ENCODE measurements at regions not wholly inside any gene's neighbourhood (a gene's known extent, or its start where the extent isn't known, plus 50 kb on each side); places are given as distances from the start of the nearest gene placed in this dataset.

DNA sequence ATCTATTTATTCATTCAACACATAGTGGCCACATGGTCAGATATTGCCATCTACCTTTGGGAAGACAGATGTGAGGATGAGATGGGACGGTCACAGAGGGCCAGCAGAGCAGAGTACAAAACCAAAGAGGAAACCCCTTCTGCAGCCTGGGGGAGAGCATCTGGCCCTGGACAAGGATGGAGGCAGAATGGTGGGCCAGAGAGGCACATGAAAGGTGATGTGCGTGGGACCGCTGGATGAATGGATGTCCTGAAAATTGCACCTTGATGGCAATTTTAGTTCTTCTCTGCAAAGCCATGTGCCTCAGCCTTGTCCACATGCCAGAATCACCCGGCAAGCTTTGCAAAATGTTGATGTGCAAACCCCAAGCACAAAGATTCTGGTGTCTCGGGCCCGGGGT is 77.4 kb upstream of the CD93 start:
- H3K4me1 ChIP-seq (ENCODE audit: control insufficient read depth, extremely low read depth, insufficient read depth, low read length): peaks cover 39% of the 10 kb centered on the region
- H3K36me3 ChIP-seq (ENCODE audit: control insufficient read depth in 2 of 2, extremely low read depth in 1 of 2, insufficient read depth in 2 of 2, low read length in 2 of 2): no peaks in the 10 kb centered on the region
- no peaks in the 10 kb centered on the region for H3K9me3 ChIP-seq (ENCODE audit: control insufficient read depth, low read depth, low read length)
- no peak overlapping the region for H3K9ac ChIP-seq (ENCODE audit: control insufficient read depth, extremely low read depth, insufficient read depth, low read length)
- H2AFZ ChIP-seq (ENCODE audit: control insufficient read depth, low read length): no peak overlapping the region
- peaks cover 2% of the 10 kb centered on the region for H3K9me1 ChIP-seq (ENCODE audit: control insufficient read depth, extremely low read depth, insufficient read depth, low read length)
- no peaks in the 10 kb centered on the region for H3K79me2 ChIP-seq (ENCODE audit: control insufficient read depth, insufficient read depth, low read length)
- H3K27me3 ChIP-seq (ENCODE audit: control insufficient read depth, extremely low read depth, insufficient read depth, low read length): no peaks in the 10 kb centered on the region
- H3K27ac ChIP-seq (ENCODE audit: control insufficient read depth, insufficient read depth, low read length): no peak overlapping the region
- no peaks in the 10 kb centered on the region for H4K20me1 ChIP-seq (ENCODE audit: control insufficient read depth, extremely low read depth, insufficient read depth, low read length)
- DNase-seq (ENCODE audit: low read depth, low spot score): no peak
- H3K4me3 ChIP-seq (ENCODE audit: control insufficient read depth in 2 of 3, extremely low read depth in 1 of 3, insufficient read depth in 2 of 3, low read depth in 1 of 3, low read length in 3 of 3): no peak overlapping the region
- FAIRE-seq: no peak
- dilution Hi-C loops (cut with MboI; ENCODE audit: extremely low pct_ligation_motif_present, low sequenced_read_pairs): no loop called here
- H3K4me2 ChIP-seq (ENCODE audit: control insufficient read depth, extremely low read depth, insufficient read depth, low read depth, low read length): no peak overlapping the region
- no peak for TF ChIP-seq EZH2 (IDR thresholded peaks at IDR 0.05; ENCODE audit: low read length)
- TF ChIP-seq, protein P1, sequence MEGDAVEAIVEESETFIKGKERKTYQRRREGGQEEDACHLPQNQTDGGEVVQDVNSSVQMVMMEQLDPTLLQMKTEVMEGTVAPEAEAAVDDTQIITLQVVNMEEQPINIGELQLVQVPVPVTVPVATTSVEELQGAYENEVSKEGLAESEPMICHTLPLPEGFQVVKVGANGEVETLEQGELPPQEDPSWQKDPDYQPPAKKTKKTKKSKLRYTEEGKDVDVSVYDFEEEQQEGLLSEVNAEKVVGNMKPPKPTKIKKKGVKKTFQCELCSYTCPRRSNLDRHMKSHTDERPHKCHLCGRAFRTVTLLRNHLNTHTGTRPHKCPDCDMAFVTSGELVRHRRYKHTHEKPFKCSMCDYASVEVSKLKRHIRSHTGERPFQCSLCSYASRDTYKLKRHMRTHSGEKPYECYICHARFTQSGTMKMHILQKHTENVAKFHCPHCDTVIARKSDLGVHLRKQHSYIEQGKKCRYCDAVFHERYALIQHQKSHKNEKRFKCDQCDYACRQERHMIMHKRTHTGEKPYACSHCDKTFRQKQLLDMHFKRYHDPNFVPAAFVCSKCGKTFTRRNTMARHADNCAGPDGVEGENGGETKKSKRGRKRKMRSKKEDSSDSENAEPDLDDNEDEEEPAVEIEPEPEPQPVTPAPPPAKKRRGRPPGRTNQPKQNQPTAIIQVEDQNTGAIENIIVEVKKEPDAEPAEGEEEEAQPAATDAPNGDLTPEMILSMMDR (optimal IDR thresholded peaks at IDR 0.05 in 1 of 3, IDR thresholded peaks at IDR 0.05 in 1 of 3, conservative IDR thresholded peaks at IDR 0.05 in 1 of 3; ENCODE audit: extremely low read depth in 1 of 3, insufficient read depth in 2 of 3, low read length in 3 of 3): no peak

DNA sequence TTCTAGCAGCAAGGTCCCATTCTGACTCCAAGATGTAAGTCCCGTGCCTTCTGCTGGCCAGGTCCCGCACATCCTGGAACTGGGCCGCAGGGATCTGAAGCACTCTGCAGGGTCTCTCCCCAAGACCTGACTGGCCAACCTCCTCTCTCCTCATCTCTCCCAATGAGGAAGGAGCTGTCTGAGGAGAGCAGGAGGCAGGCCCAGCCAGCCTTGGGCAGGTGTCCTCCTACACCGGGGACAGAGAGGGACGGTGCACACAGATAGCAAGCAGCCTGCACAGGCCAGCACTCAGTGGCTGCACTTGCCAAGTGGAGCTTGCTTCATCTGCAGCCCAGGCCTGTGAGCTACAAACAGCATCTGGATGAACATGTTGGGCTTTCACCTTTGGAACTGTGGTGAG is 76.8 kb upstream of the CD93 start:
- Histone ChIP-seq H3K36me3 (ENCODE audit: control insufficient read depth in 2 of 2, extremely low read depth in 1 of 2, insufficient read depth in 2 of 2, low read length in 2 of 2) (no peaks in the 10 kb centered on the region), H3K27ac (ENCODE audit: control insufficient read depth, insufficient read depth, low read length) (no peak overlapping the region), H3K9ac (ENCODE audit: control insufficient read depth, extremely low read depth, insufficient read depth, low read length) (no peak overlapping the region), H3K9me3 (ENCODE audit: control insufficient read depth, low read depth, low read length) (no peaks in the 10 kb centered on the region), H2AFZ (ENCODE audit: control insufficient read depth, low read length) (no peak overlapping the region), H3K4me2 (ENCODE audit: control insufficient read depth, extremely low read depth, insufficient read depth, low read depth, low read length) (no peak overlapping the region), H3K79me2 (ENCODE audit: control insufficient read depth, insufficient read depth, low read length) (no peaks in the 10 kb centered on the region), H3K4me1 (ENCODE audit: control insufficient read depth, extremely low read depth, insufficient read depth, low read length) (peaks cover 44% of the 10 kb centered on the region), H4K20me1 (ENCODE audit: control insufficient read depth, extremely low read depth, insufficient read depth, low read length) (no peaks in the 10 kb centered on the region), H3K27me3 (ENCODE audit: control insufficient read depth, extremely low read depth, insufficient read depth, low read length) (no peaks in the 10 kb centered on the region), H3K9me1 (ENCODE audit: control insufficient read depth, extremely low read depth, insufficient read depth, low read length) (peaks cover 2% of the 10 kb centered on the region), H3K4me3 (ENCODE audit: control insufficient read depth in 2 of 3, extremely low read depth in 1 of 3, insufficient read depth in 2 of 3, low read depth in 1 of 3, low read length in 3 of 3) (no peak overlapping the region)
- dilution Hi-C loops (cut with MboI; ENCODE audit: extremely low pct_ligation_motif_present, low sequenced_read_pairs): no loop called here
- FAIRE-seq (no peak), DNase-seq (ENCODE audit: low read depth, low spot score) (no peak)
- no peak for TF ChIP-seq EZH2 (IDR thresholded peaks at IDR 0.05; ENCODE audit: low read length)
- TF ChIP-seq, protein P1 (optimal IDR thresholded peaks at IDR 0.05 in 1 of 3, IDR thresholded peaks at IDR 0.05 in 1 of 3, conservative IDR thresholded peaks at IDR 0.05 in 1 of 3; ENCODE audit: extremely low read depth in 1 of 3, insufficient read depth in 2 of 3, low read length in 3 of 3): no peak

All from keratinocyte (primary cell).